Peyer's patch (tissue), 4 donors: ENCODE measurements at regions not wholly inside any gene's neighbourhood (a gene's known extent, or its start where the extent isn't known, plus 50 kb on each side); places are given as distances from the start of the nearest gene placed in this dataset.

ENCODE experiments used
- DNase-seq, 3 donors: peaks; one replicate each; pipeline ENCODE4 v3.0.0-alpha.2; 2017 to 2019
- H3K27ac ChIP-seq, 4 donors: fragments of 200-600 bp; sonication (generic); one replicate each; pipeline ENCODE4 v1.5.1; 2016 to 2019
- H3K27me3 ChIP-seq, 2 donors: fragments of 200-600 bp; sonication (generic); one replicate each; pipeline ENCODE4 v1.5.1; 2019
- H3K36me3 ChIP-seq, 3 donors: fragments of 200-600 bp; sonication (generic); one replicate each; pipeline ENCODE4 v1.5.1; 2016 to 2019
- H3K4me1 ChIP-seq, 4 donors: fragments of 200-600 bp; sonication (generic); one replicate each; pipeline ENCODE4 v1.5.1; 2016 to 2019
- H3K4me3 ChIP-seq, 4 donors: fragments of 200-600 bp; sonication (generic); 1 replicate in 3 of 4; 2 replicates in 1 of 4; pipeline ENCODE4 v1.5.1; 2016 to 2019; ENCODE audit warnings: mild to moderate bottlenecking in 1 of 4
- H3K9me3 ChIP-seq, 4 donors: fragments of 200-600 bp; sonication (generic); one replicate each; pipeline ENCODE4 v1.5.1; 2016 to 2019; ENCODE audit warnings: mild to moderate bottlenecking in 1 of 4
- CTCF ChIP-seq, 6 experiments: fragments of 450-650 bp in 4 of 6; fragments of 200-600 bp in 2 of 6; sonication (generic) in 1 of 6; IDR thresholded peaks; one replicate each; pipeline ENCODE4 v1.5.1; 2017 to 2019; ENCODE audit warnings: antibody characterized with exemption in 6 of 6, mild to moderate bottlenecking in 3 of 6, moderate library complexity in 1 of 6
- POLR2A ChIP-seq, 2 donors: fragments of 450-650 bp; IDR thresholded peaks; one replicate each; pipeline ENCODE4 v1.5.1; 2017; ENCODE audit warnings: antibody characterized with exemption in 2 of 2, mild to moderate bottlenecking in 2 of 2, moderate library complexity in 2 of 2

DNA sequence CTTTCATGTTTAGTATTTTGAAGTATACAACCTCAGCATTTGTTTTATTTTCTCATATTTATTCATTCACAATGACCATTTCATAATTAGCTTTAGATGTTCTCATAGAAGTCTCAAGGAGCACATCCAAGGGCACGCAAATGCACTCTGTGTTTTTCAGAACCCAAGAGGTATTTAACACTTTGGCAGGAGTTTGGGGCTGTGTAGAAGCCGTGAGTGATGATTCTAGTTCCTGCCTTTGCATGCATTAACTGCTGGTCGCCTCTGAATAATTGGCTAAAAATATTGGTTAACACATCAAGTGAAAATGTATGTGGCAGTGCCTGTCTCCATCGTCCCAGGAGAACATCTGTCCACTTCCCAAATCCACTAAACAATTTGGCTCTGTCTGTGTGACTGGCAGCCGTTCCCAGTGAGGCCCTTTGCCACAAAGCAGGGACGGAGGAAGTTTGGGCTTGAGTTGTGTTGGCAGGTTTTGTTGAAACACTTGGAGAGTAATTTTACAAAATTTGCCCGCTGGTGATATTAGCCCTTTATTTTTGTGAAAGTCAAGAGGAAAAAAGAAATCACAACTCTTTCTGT, 730.7 kb upstream of the SLIT2 start:
- no peak for DNase-seq
- peaks cover 0 to 4% (median 0%) of the 10 kb centered on the region in 4 donors for H3K9me3 ChIP-seq
- no peaks in the 10 kb centered on the region for H3K36me3 ChIP-seq
- H3K4me3 ChIP-seq = no peak overlapping the region
- no peak for TF ChIP-seq CTCF (IDR thresholded peaks at IDR 0.05)
- TF ChIP-seq POLR2A (IDR thresholded peaks at IDR 0.05) = no peak
- no peaks in the 10 kb centered on the region for H3K27me3 ChIP-seq
- no peak overlapping the region for H3K27ac ChIP-seq
- H3K4me1 ChIP-seq = no peaks in the 10 kb centered on the region

GRCh38 chr4:19514276-19515070, 737.2 kb upstream of the SLIT2 start:
- H3K27ac ChIP-seq = no peak overlapping the region
- H3K36me3 ChIP-seq = no peaks in the 10 kb centered on the region
- no peaks in the 10 kb centered on the region for H3K27me3 ChIP-seq
- H3K4me3 ChIP-seq = no peak overlapping the region
- DNase-seq = no peak
- H3K9me3 ChIP-seq = peaks cover 0 to 4% (median 0%) of the 10 kb centered on the region in 4 donors
- TF ChIP-seq POLR2A (IDR thresholded peaks at IDR 0.05) (no peak), CTCF (IDR thresholded peaks at IDR 0.05) (no peak)
- H3K4me1 ChIP-seq = no peaks in the 10 kb centered on the region

GRCh38 chr4:19512086-19512485, 739.6 kb upstream of the SLIT2 start:
- no peaks in the 10 kb centered on the region for H3K4me1 ChIP-seq

GRCh38 chr4:19510993-19511392, 740.7 kb upstream of the SLIT2 start:
- no peaks in the 10 kb centered on the region for H3K4me1 ChIP-seq
- H3K9me3 ChIP-seq = no peaks in the 10 kb centered on the region
- no peaks in the 10 kb centered on the region for H3K36me3 ChIP-seq
- DNase-seq = no peak
- no peak overlapping the region for H3K27ac ChIP-seq
- TF ChIP-seq POLR2A (IDR thresholded peaks at IDR 0.05) (no peak), CTCF (IDR thresholded peaks at IDR 0.05) (no peak)
- no peak overlapping the region for H3K4me3 ChIP-seq
- H3K27me3 ChIP-seq = no peaks in the 10 kb centered on the region

More at GRCh38 chr4:19512086-19512485, 739.6 kb upstream of the SLIT2 start:
- TF ChIP-seq CTCF (IDR thresholded peaks at IDR 0.05) = no peak
- TF ChIP-seq POLR2A (IDR thresholded peaks at IDR 0.05) = no peak
- H3K27ac ChIP-seq = no peak overlapping the region
- no peaks in the 10 kb centered on the region for H3K36me3 ChIP-seq
- no peak for DNase-seq
- H3K9me3 ChIP-seq = no peaks in the 10 kb centered on the region
- no peak overlapping the region for H3K4me3 ChIP-seq
- no peaks in the 10 kb centered on the region for H3K27me3 ChIP-seq

DNA sequence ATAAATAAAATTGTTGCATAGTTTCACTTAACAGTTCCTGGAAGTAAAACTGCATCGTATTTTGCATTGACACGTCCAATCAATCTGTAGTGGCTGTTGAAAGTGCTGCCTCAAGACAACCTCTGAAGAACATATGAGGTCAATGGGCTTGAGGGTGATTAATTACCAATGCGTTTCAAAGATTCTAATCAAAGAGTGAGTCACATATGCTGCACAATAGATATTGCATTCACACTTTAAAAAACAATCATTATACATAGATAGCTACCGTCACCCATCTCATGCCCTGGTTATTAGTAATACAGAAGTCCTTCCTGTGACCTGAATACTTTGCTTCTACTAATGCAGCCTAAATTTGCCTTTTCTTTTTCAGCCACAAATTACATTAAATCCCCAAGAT, 743.3 kb upstream of the SLIT2 start:
- DNase-seq = no peak
- no peak overlapping the region for H3K4me3 ChIP-seq
- no peaks in the 10 kb centered on the region for H3K36me3 ChIP-seq
- no peak for TF ChIP-seq CTCF (IDR thresholded peaks at IDR 0.05)
- no peak for TF ChIP-seq POLR2A (IDR thresholded peaks at IDR 0.05)
- no peaks in the 10 kb centered on the region for H3K4me1 ChIP-seq
- H3K9me3 ChIP-seq = no peaks in the 10 kb centered on the region
- H3K27me3 ChIP-seq = no peaks in the 10 kb centered on the region
- no peak overlapping the region for H3K27ac ChIP-seq
